GM23338 (cell line): ENCODE measurements at regions not wholly inside any gene's neighbourhood (a gene's known extent, or its start where the extent isn't known, plus 50 kb on each side); places are given as distances from the start of the nearest gene placed in this dataset.

Source experiments
- ATAC-seq: fragments of 200-7000 bp; cut with Tn5 transposase; 3 replicates; pipeline ENCODE4 v1.9.1; 2020
- DNase-seq: peaks from one replicate; pipeline ENCODE4 v3.0.0-alpha.2; 2015; ENCODE audit warnings: low spot score
- H2AFZ ChIP-seq: fragments of 200-600 bp; sonication (generic); 2 replicates; pipeline ENCODE4 v1.8.0; 2016; ENCODE audit warnings: antibody characterized with exemption, mild to moderate bottlenecking, moderate library complexity
- H3F3A ChIP-seq: fragments of 200-600 bp; sonication (generic); replicated peaks from 2 replicates; pipeline ENCODE4 v1.8.0; 2017; ENCODE audit warnings: antibody characterized with exemption, mixed run types, low read depth
- H3K27ac ChIP-seq: fragments of 200-600 bp; sonication (generic); 2 replicates; pipeline ENCODE4 v1.6.1; 2016; ENCODE audit warnings: low read depth
- H3K27me3 ChIP-seq: fragments of 200-600 bp; sonication (generic); 2 replicates; pipeline ENCODE4 v1.8.0; 2016; ENCODE audit warnings: mild to moderate bottlenecking, mixed run types, moderate library complexity; ENCODE audit not compliant: insufficient read depth
- H3K36me3 ChIP-seq: fragments of 200-600 bp; sonication (generic); 2 replicates; pipeline ENCODE4 v1.8.0; 2016; ENCODE audit warnings: mild to moderate bottlenecking; ENCODE audit not compliant: insufficient read depth
- H3K4me1 ChIP-seq: fragments of 200-600 bp; sonication (generic); 2 replicates; pipeline ENCODE4 v1.8.0; 2016; ENCODE audit warnings: mild to moderate bottlenecking, moderate library complexity; ENCODE audit not compliant: insufficient read depth
- H3K4me2 ChIP-seq: fragments of 200-600 bp; sonication (generic); 2 replicates; pipeline ENCODE4 v1.7.1; 2017; ENCODE audit warnings: mixed run types
- H3K4me3 ChIP-seq: fragments of 200-600 bp; sonication (generic); 2 replicates; pipeline ENCODE4 v1.6.1; 2016; ENCODE audit warnings: mixed run types
- H3K79me2 ChIP-seq: fragments of 200-600 bp; sonication (generic); replicated peaks from 2 replicates; pipeline ENCODE4 v1.8.0; 2017; ENCODE audit warnings: mild to moderate bottlenecking; ENCODE audit not compliant: insufficient read depth
- H3K9me2 ChIP-seq: fragments of 200-600 bp; sonication (generic); 2 replicates; pipeline ENCODE4 v1.8.0; 2017; ENCODE audit not compliant: insufficient read depth
- H4K20me1 ChIP-seq: fragments of 200-600 bp; sonication (generic); replicated peaks from 2 replicates; pipeline ENCODE4 v1.8.0; 2017; ENCODE audit warnings: mild to moderate bottlenecking; ENCODE audit not compliant: insufficient read depth
- H3K27ac Mint-ChIP-seq: 2 replicates; pipeline ENCODE4 v1.8.0; 2020; ENCODE audit warnings: inconsistent platforms, mild to moderate bottlenecking, moderate library complexity, mixed read lengths
- H3K27me3 Mint-ChIP-seq: 3 replicates; pipeline ENCODE4 v1.8.0; 2022; ENCODE audit warnings: low read depth, mild to moderate bottlenecking, moderate library complexity, mixed read lengths, inconsistent platforms; ENCODE audit not compliant: insufficient read depth, poor library complexity
- H3K36me3 Mint-ChIP-seq: 3 replicates; pipeline ENCODE4 v1.8.0; 2021; ENCODE audit warnings: low read depth, mild to moderate bottlenecking, inconsistent platforms, moderate library complexity, mixed read lengths
- H3K4me1 Mint-ChIP-seq: 3 replicates; pipeline ENCODE4 v1.8.0; 2020; ENCODE audit warnings: mild to moderate bottlenecking, inconsistent platforms, mixed read lengths
- H3K4me3 Mint-ChIP-seq: 3 replicates; pipeline ENCODE4 v1.8.0; 2021; ENCODE audit warnings: moderate library complexity, mild to moderate bottlenecking, inconsistent platforms, mixed read lengths
- H3K9me3 Mint-ChIP-seq: 3 replicates; pipeline ENCODE4 v1.8.0; 2020; ENCODE audit warnings: moderate library complexity, mild to moderate bottlenecking, inconsistent platforms, mixed read lengths
- EZH2phosphoT487 ChIP-seq: fragments of 200-600 bp; sonication (generic); IDR thresholded peaks from one replicate; pipeline ENCODE4 v1.8.1; 2018; ENCODE audit warnings: antibody characterized with exemption; ENCODE audit not compliant: unreplicated experiment
- JUNB ChIP-seq: IDR thresholded peaks from one replicate; pipeline ENCODE4 v1.6.1; 2016; ENCODE audit warnings: antibody characterized with exemption; ENCODE audit not compliant: unreplicated experiment
- NANOG ChIP-seq: IDR thresholded peaks from 2 replicates; pipeline ENCODE4 v1.6.1; 2016; ENCODE audit warnings: antibody characterized with exemption, borderline replicate concordance
- POLR2AphosphoS5 ChIP-seq: IDR thresholded peaks from 2 replicates; pipeline ENCODE4 v1.6.1; 2016; ENCODE audit warnings: antibody characterized with exemption, low read depth
- REST ChIP-seq: IDR thresholded peaks from one replicate; pipeline ENCODE4 v1.6.1; 2018; ENCODE audit warnings: antibody characterized with exemption; ENCODE audit not compliant: unreplicated experiment
- ZNF114 ChIP-seq: fragments of 250-450 bp; sonication (Bioruptor Pico); IDR thresholded peaks from 2 replicates; pipeline ENCODE4 v1.5.0; 2020; ENCODE audit warnings: mild to moderate bottlenecking, moderate library complexity
- TF ChIP-seq, protein P1 (sequence below): IDR thresholded peaks from 2 replicates; pipeline ENCODE4 v1.6.1; 2016; ENCODE audit warnings: antibody characterized with exemption
- TF ChIP-seq, protein P2 (sequence below), 2 experiments: fragments of 200-600 bp in 1 of 2; sonication (generic) in 1 of 2; conservative IDR thresholded peaks; 2 replicates each; pipeline versions ENCODE4 v1.5.1 to v1.6.1; 2016 to 2017; ENCODE audit warnings: antibody characterized with exemption in 2 of 2, low read depth in 2 of 2, mild to moderate bottlenecking in 2 of 2, moderate library complexity in 1 of 2

- TF ChIP-seq REST (no peak), ZNF114 (CRISPR knock-in tag) (no peak), NANOG (no peak), EZH2phosphoT487 (no peak)
- TF ChIP-seq, protein P1, sequence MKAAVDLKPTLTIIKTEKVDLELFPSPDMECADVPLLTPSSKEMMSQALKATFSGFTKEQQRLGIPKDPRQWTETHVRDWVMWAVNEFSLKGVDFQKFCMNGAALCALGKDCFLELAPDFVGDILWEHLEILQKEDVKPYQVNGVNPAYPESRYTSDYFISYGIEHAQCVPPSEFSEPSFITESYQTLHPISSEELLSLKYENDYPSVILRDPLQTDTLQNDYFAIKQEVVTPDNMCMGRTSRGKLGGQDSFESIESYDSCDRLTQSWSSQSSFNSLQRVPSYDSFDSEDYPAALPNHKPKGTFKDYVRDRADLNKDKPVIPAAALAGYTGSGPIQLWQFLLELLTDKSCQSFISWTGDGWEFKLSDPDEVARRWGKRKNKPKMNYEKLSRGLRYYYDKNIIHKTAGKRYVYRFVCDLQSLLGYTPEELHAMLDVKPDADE, result no peak
- TF ChIP-seq, protein P2, sequence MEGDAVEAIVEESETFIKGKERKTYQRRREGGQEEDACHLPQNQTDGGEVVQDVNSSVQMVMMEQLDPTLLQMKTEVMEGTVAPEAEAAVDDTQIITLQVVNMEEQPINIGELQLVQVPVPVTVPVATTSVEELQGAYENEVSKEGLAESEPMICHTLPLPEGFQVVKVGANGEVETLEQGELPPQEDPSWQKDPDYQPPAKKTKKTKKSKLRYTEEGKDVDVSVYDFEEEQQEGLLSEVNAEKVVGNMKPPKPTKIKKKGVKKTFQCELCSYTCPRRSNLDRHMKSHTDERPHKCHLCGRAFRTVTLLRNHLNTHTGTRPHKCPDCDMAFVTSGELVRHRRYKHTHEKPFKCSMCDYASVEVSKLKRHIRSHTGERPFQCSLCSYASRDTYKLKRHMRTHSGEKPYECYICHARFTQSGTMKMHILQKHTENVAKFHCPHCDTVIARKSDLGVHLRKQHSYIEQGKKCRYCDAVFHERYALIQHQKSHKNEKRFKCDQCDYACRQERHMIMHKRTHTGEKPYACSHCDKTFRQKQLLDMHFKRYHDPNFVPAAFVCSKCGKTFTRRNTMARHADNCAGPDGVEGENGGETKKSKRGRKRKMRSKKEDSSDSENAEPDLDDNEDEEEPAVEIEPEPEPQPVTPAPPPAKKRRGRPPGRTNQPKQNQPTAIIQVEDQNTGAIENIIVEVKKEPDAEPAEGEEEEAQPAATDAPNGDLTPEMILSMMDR (conservative IDR thresholded peaks at IDR 0.05; ENCODE audit: low read depth in 2 of 2), result no peak
Measured at GRCh38 chr15:69660658-69661405, 208.2 kb downstream of the RPLP1 start (continued).

- no peak overlapping the region for H3K27ac Mint-ChIP-seq
- Histone ChIP-seq H3K4me3 (no peak overlapping the region), H3F3A (no peaks in the 10 kb centered on the region), H3K9me2 (no peaks in the 10 kb centered on the region), H4K20me1 (no peaks in the 10 kb centered on the region), H3K4me1 (no peaks in the 10 kb centered on the region), H3K36me3 (no peaks in the 10 kb centered on the region), H3K4me2 (no peak overlapping the region), H2AFZ (no peak overlapping the region), H3K79me2 (no peaks in the 10 kb centered on the region), H3K27ac (no peak overlapping the region), H3K27me3 (no peaks in the 10 kb centered on the region)
- TF ChIP-seq NANOG (no peak), JUNB (no peak), POLR2AphosphoS5 (no peak)
- TF ChIP-seq, protein P1, result no peak
- peaks cover 6% of the 10 kb centered on the region for H3K4me1 Mint-ChIP-seq
- ATAC-seq (no peak), DNase-seq (no peak)
- H3K27me3 Mint-ChIP-seq, result peaks cover 6% of the 10 kb centered on the region
- no peaks in the 10 kb centered on the region for H3K36me3 Mint-ChIP-seq
- H3K4me3 Mint-ChIP-seq, result no peak overlapping the region
- no peaks in the 10 kb centered on the region; the same call in 2 of the 3 replicates for H3K9me3 Mint-ChIP-seq
Measured at GRCh38 chr15:69661446-69661845, 208.8 kb downstream of the RPLP1 start.
